ENCODE measurements at regions not wholly inside any gene's neighbourhood (a gene's known extent, or its start where the extent isn't known, plus 50 kb on each side); places are given as distances from the start of the nearest gene placed in this dataset.
A peak's percentile ranks its signal among the peaks of the same experiment; 100 is the strongest.

GRCh38 chrX:22922961-22923360, 76.8 kb upstream of the DDX53 start:
- no peak overlapping the region for H3K4me3 ChIP-seq (ENCODE audit: insufficient read depth, low read depth, low read length)
- no peaks in the 10 kb centered on the region for H3K9me3 ChIP-seq (ENCODE audit: insufficient read depth, low read depth, low read length)
- Mint-ChIP-seq H3K9me3 (ENCODE audit: unreplicated experiment) (no peaks in the 10 kb centered on the region), H3K27ac (ENCODE audit: unreplicated experiment) (no peak overlapping the region), H3K27me3 (ENCODE audit: low read depth, unreplicated experiment) (no peaks in the 10 kb centered on the region), H3K4me3 (ENCODE audit: unreplicated experiment) (no peak overlapping the region), H3K36me3 (ENCODE audit: low read depth, unreplicated experiment) (no peaks in the 10 kb centered on the region), H3K4me1 (ENCODE audit: low read depth, unreplicated experiment) (no peaks in the 10 kb centered on the region)
- H3K4me1 ChIP-seq (ENCODE audit: insufficient read depth, low read length): no peaks in the 10 kb centered on the region
- no peak overlapping the region for H3K27ac ChIP-seq (ENCODE audit: low read depth, low read length)
- H3K79me2 ChIP-seq (ENCODE audit: insufficient read depth, low read length): no peaks in the 10 kb centered on the region
- TF ChIP-seq CTCF (IDR thresholded peaks at IDR 0.05; ENCODE audit: insufficient read depth, low read depth, low read length) (no peak), EZH2 (IDR thresholded peaks at IDR 0.05; ENCODE audit: insufficient read depth, low read length) (no peak)
- H3K9ac ChIP-seq (ENCODE audit: low read length): no peak overlapping the region
- no peaks in the 10 kb centered on the region for H3K36me3 ChIP-seq (ENCODE audit: insufficient read depth, low read length)
- H2AFZ ChIP-seq (ENCODE audit: low read depth, low read length): no peak overlapping the region
- no peaks in the 10 kb centered on the region for H4K20me1 ChIP-seq (ENCODE audit: insufficient read depth, low read length)
- no peaks in the 10 kb centered on the region for H3K27me3 ChIP-seq (ENCODE audit: insufficient read depth, low read length)
- H3K4me2 ChIP-seq (ENCODE audit: low read length): no peak overlapping the region
- no peak for FAIRE-seq
- DNase-seq (ENCODE audit: low read depth): peak; percentile 64

GRCh38 chrX:22934640-22935039, 65.1 kb upstream of the DDX53 start:
- Mint-ChIP-seq H3K27me3 (ENCODE audit: low read depth, unreplicated experiment) (no peaks in the 10 kb centered on the region), H3K9me3 (ENCODE audit: unreplicated experiment) (no peaks in the 10 kb centered on the region), H3K4me1 (ENCODE audit: low read depth, unreplicated experiment) (no peaks in the 10 kb centered on the region), H3K36me3 (ENCODE audit: low read depth, unreplicated experiment) (no peaks in the 10 kb centered on the region), H3K27ac (ENCODE audit: unreplicated experiment) (no peak overlapping the region), H3K4me3 (ENCODE audit: unreplicated experiment) (no peak overlapping the region)
- H3K4me2 ChIP-seq (ENCODE audit: low read length): no peak overlapping the region
- H3K4me1 ChIP-seq (ENCODE audit: insufficient read depth, low read length): no peaks in the 10 kb centered on the region
- TF ChIP-seq CTCF (IDR thresholded peaks at IDR 0.05; ENCODE audit: insufficient read depth, low read depth, low read length) (no peak), EZH2 (IDR thresholded peaks at IDR 0.05; ENCODE audit: insufficient read depth, low read length) (no peak)
- DNase-seq (ENCODE audit: low read depth) (no peak), FAIRE-seq (no peak)
- H3K27ac ChIP-seq (ENCODE audit: low read depth, low read length): no peak overlapping the region
- H4K20me1 ChIP-seq (ENCODE audit: insufficient read depth, low read length): no peaks in the 10 kb centered on the region
- H2AFZ ChIP-seq (ENCODE audit: low read depth, low read length): no peak overlapping the region
- no peaks in the 10 kb centered on the region for H3K27me3 ChIP-seq (ENCODE audit: insufficient read depth, low read length)
- H3K4me3 ChIP-seq (ENCODE audit: insufficient read depth, low read depth, low read length): no peak overlapping the region
- no peaks in the 10 kb centered on the region for H3K79me2 ChIP-seq (ENCODE audit: insufficient read depth, low read length)
- H3K36me3 ChIP-seq (ENCODE audit: insufficient read depth, low read length): no peaks in the 10 kb centered on the region
- no peaks in the 10 kb centered on the region for H3K9me3 ChIP-seq (ENCODE audit: insufficient read depth, low read depth, low read length)
- H3K9ac ChIP-seq (ENCODE audit: low read length): no peak overlapping the region

- H3K9me3 ChIP-seq (ENCODE audit: insufficient read depth, low read depth, low read length): no peaks in the 10 kb centered on the region
- H3K79me2 ChIP-seq (ENCODE audit: insufficient read depth, low read length): no peaks in the 10 kb centered on the region
- H3K4me2 ChIP-seq (ENCODE audit: low read length): no peak overlapping the region
- FAIRE-seq: peak; percentile 67
- H3K4me3 ChIP-seq (ENCODE audit: insufficient read depth, low read depth, low read length): no peak overlapping the region
- peaks cover under 1% of the 10 kb centered on the region for H3K4me1 Mint-ChIP-seq (ENCODE audit: low read depth, unreplicated experiment)
- no peaks in the 10 kb centered on the region for H3K27me3 ChIP-seq (ENCODE audit: insufficient read depth, low read length)
- H3K27me3 Mint-ChIP-seq (ENCODE audit: low read depth, unreplicated experiment): no peaks in the 10 kb centered on the region
- H3K4me3 Mint-ChIP-seq (ENCODE audit: unreplicated experiment): no peak overlapping the region
- H3K36me3 Mint-ChIP-seq (ENCODE audit: low read depth, unreplicated experiment): no peaks in the 10 kb centered on the region
- no peak overlapping the region for H2AFZ ChIP-seq (ENCODE audit: low read depth, low read length)
- H3K27ac ChIP-seq (ENCODE audit: low read depth, low read length): no peak overlapping the region
- DNase-seq (ENCODE audit: low read depth): no peak
- no peak overlapping the region for H3K9ac ChIP-seq (ENCODE audit: low read length)
- H3K27ac Mint-ChIP-seq (ENCODE audit: unreplicated experiment): no peak overlapping the region
- H3K4me1 ChIP-seq (ENCODE audit: insufficient read depth, low read length): no peaks in the 10 kb centered on the region
- H4K20me1 ChIP-seq (ENCODE audit: insufficient read depth, low read length): no peaks in the 10 kb centered on the region
- no peaks in the 10 kb centered on the region for H3K9me3 Mint-ChIP-seq (ENCODE audit: unreplicated experiment)
- H3K36me3 ChIP-seq (ENCODE audit: insufficient read depth, low read length): no peaks in the 10 kb centered on the region
- TF ChIP-seq EZH2 (IDR thresholded peaks at IDR 0.05; ENCODE audit: insufficient read depth, low read length) (no peak), CTCF (IDR thresholded peaks at IDR 0.05; ENCODE audit: insufficient read depth, low read depth, low read length) (no peak)
These were observed 54.8 kb upstream of the DDX53 start for GRCh38 chrX:22944945-22945344.

Measured in astrocyte (in vitro differentiated cells and primary cell).